DND-41 (cell line): ENCODE measurements at regions not wholly inside any gene's neighbourhood (a gene's known extent, or its start where the extent isn't known, plus 50 kb on each side); places are given as distances from the start of the nearest gene placed in this dataset.

Source experiments
- CTCF ChIP-seq: IDR thresholded peaks from 2 replicates; pipeline ENCODE4 v1.5.1; 2012; ENCODE audit warnings: borderline replicate concordance, low read length, moderate library complexity, mild to moderate bottlenecking; ENCODE audit not compliant: poor library complexity, severe bottlenecking; ENCODE audit errors: extremely low read depth
- EZH2 ChIP-seq: IDR thresholded peaks from 3 replicates; pipeline ENCODE4 v1.6.1; 2012; ENCODE audit warnings: borderline replicate concordance, low read depth, mild to moderate bottlenecking, moderate library complexity, low read length, inconsistent platforms; ENCODE audit not compliant: severe bottlenecking

GRCh38 chr2:120869730-120870466 lies 134.2 kb downstream of the GLI2 start:
- no peak for TF ChIP-seq CTCF
- no peak for TF ChIP-seq EZH2
